K562 (cell line): ENCODE measurements at regions not wholly inside any gene's neighbourhood (a gene's known extent, or its start where the extent isn't known, plus 50 kb on each side); places are given as distances from the start of the nearest gene placed in this dataset.

Source experiments
- CREB3 ChIP-seq: fragments of 450-650 bp; conservative IDR thresholded peaks from 2 replicates; pipeline ENCODE4 v1.6.1; 2016; ENCODE audit warnings: missing genetic modification characterization, low read depth, mild to moderate bottlenecking, missing compliant biosample characterization, moderate library complexity
- CTCF ChIP-seq, 3 experiments: IDR thresholded peaks in 2 of 3; conservative IDR thresholded peaks in 1 of 3; 2 replicates each; pipeline ENCODE4 v1.5.1; 2011 to 2012; ENCODE audit warnings: low read length in 3 of 3, mild to moderate bottlenecking in 3 of 3, control low read depth in 2 of 3, improper control_type of control experiment in 1 of 3, inconsistent platforms in 1 of 3, low read depth in 1 of 3, mixed read lengths in 1 of 3, moderate library complexity in 1 of 3; ENCODE audit not compliant: insufficient read depth in 2 of 3
- PML ChIP-seq: IDR thresholded peaks from 2 replicates; pipeline ENCODE4 v1.6.1; 2012; ENCODE audit warnings: low read length, inconsistent platforms
- POLR2A ChIP-seq: fragments of 450-650 bp; conservative IDR thresholded peaks from 2 replicates; pipeline ENCODE4 v1.6.1; 2016
- PTTG1 ChIP-seq: fragments of 450-650 bp; IDR thresholded peaks from 2 replicates; pipeline ENCODE4 v1.6.1; 2016; ENCODE audit warnings: low read depth, mild to moderate bottlenecking, missing genetic modification characterization, missing compliant biosample characterization
- TEAD4 ChIP-seq, 2 experiments: sonication (generic) in 1 of 2; formaldehyde crosslinking in 1 of 2; IDR thresholded peaks; 2 replicates each; pipeline versions ENCODE4 v1.6.1 to v1.8.0; 2012 to 2022; ENCODE audit warnings: borderline replicate concordance in 1 of 2, inconsistent platforms in 1 of 2, low read length in 1 of 2, mild to moderate bottlenecking in 1 of 2, missing genetic modification reagents in 1 of 2

GRCh38 chr7:46123756-46124343 is 202.8 kb upstream of the IGFBP3 start:
- no peak for TF ChIP-seq CREB3 (tag)
- no peak for TF ChIP-seq CTCF (IDR thresholded peaks at IDR 0.05 in 2 of 3, conservative IDR thresholded peaks at IDR 0.05 in 1 of 3; ENCODE audit: insufficient read depth in 2 of 3, low read depth in 1 of 3, low read length in 3 of 3)
- no peak for TF ChIP-seq POLR2A
- no peak for TF ChIP-seq PTTG1 (tag)
- no peak for TF ChIP-seq PML
- no peak for TF ChIP-seq TEAD4 (IDR thresholded peaks at IDR 0.05; ENCODE audit: low read length)
- TF ChIP-seq TEAD4 (CRISPR knock-in tag; IDR thresholded peaks at IDR 0.05; ENCODE audit: borderline replicate concordance) = no peak
